Gastrocnemius medialis (tissue), 4 donors: ENCODE measurements at regions not wholly inside any gene's neighbourhood (a gene's known extent, or its start where the extent isn't known, plus 50 kb on each side); places are given as distances from the start of the nearest gene placed in this dataset.
"Not testable (repeated sequence)": the region's sequence is repeated elsewhere in the genome, so short reads cannot be mapped to it uniquely, and the experiment has no call there.

ENCODE experiments used
- ATAC-seq, 2 donors: fragments of 150-250 bp; one replicate each; pipeline ENCODE4 v1.9.1; 2016
- DNase-seq, 2 donors: peaks; one replicate each; pipeline ENCODE4 v3.0.0-alpha.2; 2019
- H3K27ac ChIP-seq, 4 donors: fragments of 200-600 bp; sonication (generic); 1 replicate in 1 of 4; 2 replicates in 3 of 4; pipeline ENCODE4 v1.5.1; 2016 to 2018; ENCODE audit warnings: mild to moderate bottlenecking in 2 of 4, moderate library complexity in 1 of 4
- H3K27me3 ChIP-seq, 3 donors: fragments of 200-600 bp; sonication (generic) in 2 of 3; 1 replicate in 1 of 3; 2 replicates in 2 of 3; pipeline versions ENCODE4 v1.5.1 to v1.6.0; 2016 to 2019; ENCODE audit warnings: mild to moderate bottlenecking in 1 of 3, moderate library complexity in 1 of 3
- H3K36me3 ChIP-seq, 2 donors: fragments of 200-600 bp; sonication (generic) in 1 of 2; one replicate each; pipeline ENCODE4 v1.5.1; 2017 to 2018
- H3K4me1 ChIP-seq, 2 donors: fragments of 200-600 bp; sonication (generic) in 1 of 2; one replicate each; pipeline ENCODE4 v1.5.1; 2016 to 2017; ENCODE audit warnings: mild to moderate bottlenecking in 2 of 2
- H3K4me3 ChIP-seq, 4 donors: fragments of 200-600 bp; sonication (generic) in 3 of 4; 1 replicate in 1 of 4; 2 replicates in 3 of 4; pipeline ENCODE4 v1.5.1; 2016 to 2019; ENCODE audit warnings: mild to moderate bottlenecking in 2 of 4
- H3K9me3 ChIP-seq, 3 donors: fragments of 200-600 bp; sonication (generic) in 2 of 3; 1 replicate in 1 of 3; 2 replicates in 2 of 3; pipeline ENCODE4 v1.5.1; 2016 to 2019
- CTCF ChIP-seq, 5 experiments: fragments of 450-650 bp in 3 of 5; fragments of 200-600 bp in 2 of 5; sonication (generic) in 2 of 5; IDR thresholded peaks in 4 of 5; conservative IDR thresholded peaks in 1 of 5; 1 replicate in 4 of 5; 2 replicates in 1 of 5; pipeline ENCODE4 v1.5.1; 2016 to 2019; ENCODE audit warnings: antibody characterized with exemption in 5 of 5, mild to moderate bottlenecking in 3 of 5, moderate library complexity in 3 of 5
- POLR2A ChIP-seq, 2 donors: fragments of 450-650 bp; IDR thresholded peaks; one replicate each; pipeline ENCODE4 v1.6.1; 2017; ENCODE audit warnings: antibody characterized with exemption in 2 of 2, mild to moderate bottlenecking in 2 of 2, moderate library complexity in 2 of 2
- in situ Hi-C, 4 donors: fragments of 200-750 bp; cut with MboI; loops; one replicate each; pipeline versions ENCODE4 v1.15.0 to v1.8.0; 2017; ENCODE audit warnings: low sequenced_read_pairs in 4 of 4
- intact Hi-C: fragments of 100-400 bp; cut with DNase I; formaldehyde crosslinking; loops from one replicate; pipeline ENCODE4 v1.15.1; 2023; ENCODE audit warnings: low total_unique reads

- ATAC-seq (no peak), DNase-seq (no peak)
- Histone ChIP-seq H3K9me3 (no peaks in the 10 kb centered on the region), H3K4me1 (no peaks in the 10 kb centered on the region), H3K27ac (no peak overlapping the region), H3K36me3 (no peaks in the 10 kb centered on the region), H3K27me3 (no peaks in the 10 kb centered on the region), H3K4me3 (no peak overlapping the region)
- intact Hi-C loops, result no loop called here
- in situ Hi-C loops, result no loop called here
- TF ChIP-seq POLR2A (IDR thresholded peaks at IDR 0.05), result no peak
- no peak for TF ChIP-seq CTCF (IDR thresholded peaks at IDR 0.05 in 4 of 5, conservative IDR thresholded peaks at IDR 0.05 in 1 of 5)
Measured at GRCh38 chr2:60347781-60348180, 205.7 kb downstream of the BCL11A start.

GRCh38 chr2:60342491-60342890 lies 211.0 kb downstream of the BCL11A start:
- DNase-seq, intact Hi-C loops, H3K36me3 ChIP-seq, ATAC-seq, H3K4me3 ChIP-seq, H3K27ac ChIP-seq, H3K4me1 ChIP-seq, H3K27me3 ChIP-seq, in situ Hi-C loops, H3K9me3 ChIP-seq: not testable (repeated sequence)

GRCh38 chr2:60341151-60341550 lies 212.3 kb downstream of the BCL11A start:
- no peak overlapping the region for H3K27ac ChIP-seq
- H3K4me1 ChIP-seq, result no peaks in the 10 kb centered on the region
- DNase-seq, result no peak
- in situ Hi-C loops (no loop called here), intact Hi-C loops (no loop called here)
- TF ChIP-seq CTCF (IDR thresholded peaks at IDR 0.05 in 4 of 5, conservative IDR thresholded peaks at IDR 0.05 in 1 of 5) (no peak), POLR2A (IDR thresholded peaks at IDR 0.05) (no peak)
- no peak overlapping the region for H3K4me3 ChIP-seq
- H3K9me3 ChIP-seq, result no peaks in the 10 kb centered on the region
- no peak for ATAC-seq
- H3K36me3 ChIP-seq, result no peaks in the 10 kb centered on the region
- H3K27me3 ChIP-seq, result no peaks in the 10 kb centered on the region

GRCh38 chr2:60339286-60339685 lies 214.2 kb downstream of the BCL11A start:
- no peaks in the 10 kb centered on the region for H3K27me3 ChIP-seq
- DNase-seq (no peak), ATAC-seq (no peak)
- intact Hi-C loops (no loop called here), in situ Hi-C loops (no loop called here)
- no peak overlapping the region for H3K27ac ChIP-seq
- H3K36me3 ChIP-seq, result no peaks in the 10 kb centered on the region
- TF ChIP-seq POLR2A (IDR thresholded peaks at IDR 0.05) (no peak), CTCF (IDR thresholded peaks at IDR 0.05 in 4 of 5, conservative IDR thresholded peaks at IDR 0.05 in 1 of 5) (no peak)
- H3K9me3 ChIP-seq, result no peaks in the 10 kb centered on the region
- no peak overlapping the region for H3K4me3 ChIP-seq
- H3K4me1 ChIP-seq, result no peaks in the 10 kb centered on the region

GRCh38 chr2:60337142-60337497 lies 216.3 kb downstream of the BCL11A start:
- ATAC-seq (no peak), DNase-seq (no peak)
- Histone ChIP-seq H3K4me3 (no peak overlapping the region), H3K27me3 (no peaks in the 10 kb centered on the region), H3K9me3 (no peaks in the 10 kb centered on the region), H3K27ac (no peak overlapping the region), H3K4me1 (no peaks in the 10 kb centered on the region), H3K36me3 (no peaks in the 10 kb centered on the region)
- intact Hi-C loops, result no loop called here
- in situ Hi-C loops, result no loop called here
- TF ChIP-seq CTCF (IDR thresholded peaks at IDR 0.05 in 4 of 5, conservative IDR thresholded peaks at IDR 0.05 in 1 of 5) (no peak), POLR2A (IDR thresholded peaks at IDR 0.05) (no peak)
